Iris pigment epithelial cell (primary cell): ENCODE measurements at regions not wholly inside any gene's neighbourhood (a gene's known extent, or its start where the extent isn't known, plus 50 kb on each side); places are given as distances from the start of the nearest gene placed in this dataset.

Experiments used
- DNase-seq: peaks from one replicate; pipeline ENCODE4 v3.0.0-alpha.2; 2011; ENCODE audit warnings: low read depth

DNA sequence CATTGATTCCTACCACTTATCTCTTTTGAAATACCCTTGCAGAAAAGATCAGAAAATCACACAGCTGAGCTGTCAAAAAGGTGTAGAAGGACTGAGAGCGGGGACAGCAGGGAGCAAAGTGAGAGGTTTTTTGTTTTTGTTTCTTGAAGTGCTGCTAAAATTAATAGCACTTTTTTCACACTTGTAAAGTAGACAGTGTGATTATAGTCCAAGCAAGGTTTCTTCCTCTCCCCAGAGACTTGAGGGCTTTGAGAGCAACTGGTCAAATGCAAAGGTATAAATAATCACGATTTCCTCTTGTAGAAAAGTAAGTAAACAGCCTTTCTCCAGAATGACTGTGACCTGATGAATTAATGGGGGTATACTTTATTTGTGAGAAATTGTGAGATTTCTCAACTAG lies 326.9 kb downstream of the ZNF608 start:
- DNase-seq = no peak

DNA sequence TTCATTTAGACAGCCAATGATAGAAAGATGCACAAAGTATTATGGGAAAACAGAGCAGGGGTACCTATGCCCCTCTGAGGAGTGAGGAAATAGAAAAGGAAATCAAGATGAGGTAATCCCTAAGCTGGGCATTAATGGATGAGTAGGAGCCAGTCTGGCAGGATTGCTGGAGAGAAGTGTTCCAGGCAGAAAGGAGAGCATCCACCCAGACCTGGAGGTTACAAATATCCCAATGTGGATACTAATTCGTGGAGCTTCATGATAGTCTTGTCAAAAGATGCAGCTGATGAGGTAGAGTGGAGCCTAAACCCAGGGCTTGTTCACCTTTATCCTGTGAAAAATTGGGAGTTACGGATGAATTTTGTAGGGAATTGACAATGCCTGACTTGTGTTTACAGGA lies 328.0 kb downstream of the ZNF608 start:
- no peak for DNase-seq

DNA sequence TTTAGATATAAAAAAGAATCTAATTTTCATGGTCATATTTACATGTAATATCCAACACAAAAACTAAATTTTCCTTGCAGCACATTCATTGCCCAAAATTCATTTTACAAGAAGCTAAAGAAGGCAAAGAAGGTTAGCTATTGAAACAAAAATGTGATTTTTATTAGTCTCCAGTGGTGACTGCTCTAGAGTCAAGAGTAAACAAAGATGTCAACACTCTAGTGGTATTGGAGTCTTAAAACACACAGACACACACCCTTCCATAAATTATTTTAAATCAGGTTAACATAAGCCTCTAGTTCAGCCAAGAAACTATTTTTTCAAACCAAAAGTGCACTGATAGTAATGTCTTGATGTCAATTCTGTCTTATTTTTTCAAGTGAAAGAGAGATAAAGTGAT lies 329.2 kb downstream of the ZNF608 start:
- DNase-seq = no peak

DNA sequence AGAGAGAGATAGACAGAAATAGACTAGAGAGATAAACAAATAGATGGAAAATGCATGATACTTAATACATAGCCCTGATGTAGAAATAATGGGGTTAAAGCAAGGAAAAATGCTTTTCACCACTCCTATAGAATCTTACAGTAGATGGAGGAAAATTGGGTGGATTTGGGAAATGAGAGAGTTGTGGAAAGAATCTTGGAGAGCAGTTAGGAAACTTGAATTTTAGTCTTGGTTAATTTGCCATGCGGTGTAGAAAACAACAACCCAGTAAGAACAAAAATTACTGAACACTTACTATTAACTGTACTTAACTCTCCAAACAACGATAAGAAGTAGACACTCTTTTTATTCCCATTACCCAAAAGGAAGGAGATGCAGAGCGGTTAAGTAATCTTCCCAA lies 329.8 kb downstream of the ZNF608 start:
- no peak for DNase-seq

DNA sequence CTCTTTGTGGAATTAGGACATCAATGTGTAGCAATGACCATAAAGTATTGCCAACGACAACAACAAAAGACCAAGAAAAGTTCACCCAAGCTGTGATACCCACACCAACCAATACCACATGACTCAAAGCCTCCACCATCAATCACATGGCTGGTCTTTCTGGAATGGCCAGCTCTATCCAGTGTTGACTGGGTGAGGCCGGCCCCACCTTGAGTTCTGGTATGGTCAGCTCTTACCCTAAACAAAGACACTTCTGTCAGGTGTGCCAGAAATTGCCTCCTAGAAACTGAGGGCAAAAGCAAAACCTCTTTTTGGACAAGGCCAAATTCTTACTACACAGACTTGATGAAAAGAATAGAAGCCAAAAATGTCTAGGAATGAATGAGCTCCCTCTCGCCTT lies 331.5 kb downstream of the ZNF608 start:
- DNase-seq = no peak

- DNase-seq = peak; percentile 24
These were observed 335.6 kb downstream of the ZNF608 start for GRCh38 chr5:124410539-124411488.

DNA sequence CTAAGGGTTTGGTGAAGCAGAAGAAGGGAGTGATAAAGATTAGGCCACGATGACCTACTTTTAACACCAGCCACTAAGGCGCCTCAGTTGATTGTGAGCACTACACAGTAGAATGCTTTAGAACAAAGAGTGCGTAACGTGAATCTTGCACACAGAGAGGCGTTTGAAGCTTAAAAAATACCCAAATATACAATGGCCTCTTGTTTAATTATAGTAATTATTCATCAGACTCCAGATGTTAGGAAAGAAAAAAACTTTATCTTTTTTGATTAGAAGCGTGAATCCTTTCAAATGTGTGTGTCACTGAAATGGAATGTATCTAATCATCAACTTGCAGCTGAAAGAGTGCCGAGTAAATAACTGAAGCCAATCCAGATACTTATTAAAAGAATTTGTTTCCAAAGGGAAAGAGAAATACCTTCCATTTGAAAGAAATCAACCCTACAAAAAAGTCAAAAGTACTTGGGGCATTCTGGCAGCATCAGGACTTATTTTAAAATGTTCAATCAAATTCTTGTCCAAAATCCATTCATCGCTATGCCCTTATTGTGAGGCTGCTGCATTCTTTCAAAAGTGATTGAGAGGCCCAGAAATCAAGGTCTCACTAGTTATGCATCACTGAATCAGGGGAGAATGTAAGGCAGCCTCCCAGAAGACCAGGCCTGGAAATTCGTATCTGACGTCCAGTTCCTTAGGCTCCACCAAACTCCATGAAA lies 337.5 kb downstream of the ZNF608 start:
- peak; percentile 3 for DNase-seq

GRCh38 chr5:124404796-124405195 lies 341.6 kb downstream of the ZNF608 start:
- no peak for DNase-seq

DNA sequence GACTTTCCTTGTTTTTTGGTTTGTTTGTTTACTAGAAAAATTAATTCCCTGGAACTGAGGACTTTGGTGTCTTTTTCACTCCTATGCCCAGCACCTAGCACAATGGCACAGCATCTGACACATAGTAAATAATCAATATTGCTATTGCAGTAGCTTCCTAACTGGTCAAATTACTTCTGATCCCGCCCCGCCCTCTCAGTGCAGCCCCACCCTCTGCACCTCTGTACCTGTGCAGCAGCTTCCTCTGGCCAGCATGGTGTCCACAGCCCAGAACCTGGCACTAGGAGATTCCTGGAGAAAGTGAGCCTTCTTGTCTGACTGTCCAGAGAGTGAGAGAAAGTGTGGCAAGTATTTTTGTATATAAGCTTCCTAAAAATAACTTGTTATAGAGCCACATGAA lies 343.2 kb downstream of the ZNF608 start:
- DNase-seq = no peak

GRCh38 chr5:124402144-124402581 lies 344.3 kb downstream of the ZNF608 start:
- peak; percentile 7 for DNase-seq

- DNase-seq = no peak
These were observed 344.8 kb downstream of the ZNF608 start for GRCh38 chr5:124401476-124402143.

DNA sequence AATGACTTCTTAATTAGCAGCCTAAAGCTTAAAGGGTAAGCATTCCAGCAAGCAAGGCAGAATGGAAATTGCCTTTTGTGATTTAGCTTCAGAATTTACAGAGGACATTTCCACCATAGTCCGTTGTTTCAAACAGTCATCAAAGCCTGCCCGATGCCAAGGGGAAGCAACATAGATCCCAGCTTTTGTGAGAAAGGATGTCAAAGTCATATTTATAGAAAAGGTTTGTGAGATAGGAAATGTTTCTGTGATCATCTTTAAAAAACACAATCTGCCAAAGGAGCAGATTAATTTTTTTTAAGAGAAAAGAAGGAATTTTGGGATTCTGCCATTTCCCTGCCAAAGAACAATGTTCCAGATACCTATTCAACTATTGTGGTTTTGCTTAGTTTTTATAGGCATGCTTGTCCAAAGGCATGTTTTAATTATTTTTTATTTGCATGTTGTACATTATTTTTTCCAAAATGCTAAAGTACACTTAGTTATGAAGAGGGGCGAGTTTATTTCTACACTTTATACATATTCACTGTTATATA lies 346.9 kb downstream of the ZNF608 start:
- no peak for DNase-seq

GRCh38 chr5:124398460-124398859 lies 348.0 kb downstream of the ZNF608 start:
- DNase-seq = no peak

GRCh38 chr5:124397317-124397716 lies 349.1 kb downstream of the ZNF608 start:
- DNase-seq = no peak

GRCh38 chr5:124395926-124396325 lies 350.5 kb downstream of the ZNF608 start:
- DNase-seq = no peak

- no peak for DNase-seq
These were observed 351.2 kb downstream of the ZNF608 start for GRCh38 chr5:124395287-124395686.

- no peak for DNase-seq
These were observed 351.7 kb downstream of the ZNF608 start for GRCh38 chr5:124394700-124395245.

DNA sequence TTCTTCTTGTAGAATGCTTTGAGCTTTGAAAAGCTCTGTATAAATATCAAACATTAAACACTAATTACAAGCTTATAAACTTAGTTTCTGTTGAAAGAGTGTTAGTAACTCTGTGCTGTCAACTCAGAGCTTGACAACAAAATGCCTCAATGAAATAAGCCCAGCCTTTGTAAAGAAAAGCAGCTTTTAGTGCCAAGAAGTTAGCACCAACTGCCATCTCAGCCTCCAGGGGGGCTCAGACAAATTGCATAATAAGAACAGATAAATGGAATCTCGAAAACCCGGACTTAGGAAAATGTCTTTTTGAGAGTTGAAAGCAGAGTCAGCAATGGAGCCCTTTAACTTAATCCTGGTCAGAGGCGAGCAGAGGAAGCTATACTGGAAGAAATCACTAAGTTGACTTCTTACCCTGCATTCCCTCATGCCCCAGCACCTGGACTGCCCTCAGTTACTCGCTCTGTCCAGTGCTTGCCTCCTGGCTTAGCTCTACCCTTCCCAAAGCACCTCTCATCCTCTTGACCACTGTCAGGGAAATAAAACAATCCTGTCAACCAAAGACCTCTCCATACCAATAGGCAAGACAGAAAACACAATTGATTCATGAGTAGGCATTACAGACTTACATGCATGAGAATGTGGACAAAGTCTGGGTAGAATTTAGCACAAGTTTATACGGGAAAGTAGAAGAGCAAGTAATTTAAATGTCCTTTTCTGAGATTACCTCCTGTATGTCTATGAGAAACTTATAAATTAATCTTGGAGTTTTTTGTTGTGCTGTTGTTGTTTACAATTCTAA lies 352.7 kb downstream of the ZNF608 start:
- DNase-seq = no peak

DNA sequence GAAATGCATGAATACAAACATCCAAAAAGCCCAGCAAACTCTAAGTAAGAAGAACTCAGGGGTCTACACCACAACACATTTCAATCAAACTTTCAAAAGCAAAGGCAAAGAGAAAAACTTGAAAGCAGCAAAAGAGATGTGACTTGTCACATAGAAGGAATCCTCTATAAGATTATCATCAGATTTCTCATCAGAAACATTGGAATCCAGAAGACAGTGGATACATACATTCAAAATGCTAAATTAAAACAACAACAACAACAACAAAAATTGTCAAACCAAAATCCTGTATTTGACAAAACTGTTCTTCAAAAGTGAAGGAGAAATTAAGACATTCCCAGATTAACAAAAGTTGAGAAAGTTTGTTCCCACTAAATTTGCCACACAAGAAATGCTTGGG lies 362.7 kb downstream of the ZNF608 start:
- DNase-seq = no peak

DNA sequence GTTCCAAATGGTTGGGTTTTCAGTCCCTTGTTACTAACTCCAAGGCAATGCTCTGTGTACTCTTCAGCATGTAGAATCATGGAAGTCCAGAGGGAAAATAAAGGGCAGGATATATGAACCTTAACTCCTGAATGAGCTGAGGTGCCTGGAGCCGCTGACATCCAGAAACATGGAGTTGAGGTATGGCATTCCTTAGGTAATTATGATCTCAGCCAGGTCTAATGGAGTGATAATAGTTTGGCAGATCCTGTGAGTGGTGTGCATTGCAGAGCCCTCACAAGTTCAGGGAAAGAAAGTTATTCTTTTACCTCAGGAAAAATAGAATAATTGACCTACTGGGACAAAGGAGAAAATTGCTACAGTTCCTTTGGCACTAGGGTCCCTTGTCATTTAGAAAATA lies 369.1 kb downstream of the ZNF608 start:
- no peak for DNase-seq

GRCh38 chr5:124373883-124374282 lies 372.6 kb downstream of the ZNF608 start:
- no peak for DNase-seq
